ENCODE measurements at regions not wholly inside any gene's neighbourhood (a gene's known extent, or its start where the extent isn't known, plus 50 kb on each side); places are given as distances from the start of the nearest gene placed in this dataset.

DNA sequence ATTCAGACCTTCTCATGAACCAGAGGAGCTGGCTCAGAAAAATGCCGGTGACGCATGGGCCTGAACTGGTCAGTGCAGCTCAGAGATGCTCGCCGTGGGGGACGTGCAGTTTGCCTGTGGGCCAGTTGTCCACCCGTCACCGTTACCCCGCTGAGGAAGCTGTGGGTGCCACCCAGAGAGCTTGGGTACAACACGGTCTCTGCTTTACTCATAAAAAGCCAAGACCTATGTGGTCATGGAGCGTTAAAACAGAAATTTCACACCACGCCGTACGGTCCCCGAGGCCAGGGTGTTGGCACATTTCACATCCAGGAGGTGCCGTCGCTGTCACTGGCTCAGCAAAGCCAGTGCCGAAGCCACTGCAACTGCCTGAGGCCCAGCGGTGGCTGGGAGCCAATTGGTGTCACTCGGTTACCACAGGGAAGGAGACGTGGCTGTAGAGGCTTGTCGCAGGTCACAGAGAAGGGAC is 120.9 kb downstream of the METRNL start:
- TF ChIP-seq, protein P1, sequence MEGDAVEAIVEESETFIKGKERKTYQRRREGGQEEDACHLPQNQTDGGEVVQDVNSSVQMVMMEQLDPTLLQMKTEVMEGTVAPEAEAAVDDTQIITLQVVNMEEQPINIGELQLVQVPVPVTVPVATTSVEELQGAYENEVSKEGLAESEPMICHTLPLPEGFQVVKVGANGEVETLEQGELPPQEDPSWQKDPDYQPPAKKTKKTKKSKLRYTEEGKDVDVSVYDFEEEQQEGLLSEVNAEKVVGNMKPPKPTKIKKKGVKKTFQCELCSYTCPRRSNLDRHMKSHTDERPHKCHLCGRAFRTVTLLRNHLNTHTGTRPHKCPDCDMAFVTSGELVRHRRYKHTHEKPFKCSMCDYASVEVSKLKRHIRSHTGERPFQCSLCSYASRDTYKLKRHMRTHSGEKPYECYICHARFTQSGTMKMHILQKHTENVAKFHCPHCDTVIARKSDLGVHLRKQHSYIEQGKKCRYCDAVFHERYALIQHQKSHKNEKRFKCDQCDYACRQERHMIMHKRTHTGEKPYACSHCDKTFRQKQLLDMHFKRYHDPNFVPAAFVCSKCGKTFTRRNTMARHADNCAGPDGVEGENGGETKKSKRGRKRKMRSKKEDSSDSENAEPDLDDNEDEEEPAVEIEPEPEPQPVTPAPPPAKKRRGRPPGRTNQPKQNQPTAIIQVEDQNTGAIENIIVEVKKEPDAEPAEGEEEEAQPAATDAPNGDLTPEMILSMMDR (IDR thresholded peaks at IDR 0.05): no peak

DNA sequence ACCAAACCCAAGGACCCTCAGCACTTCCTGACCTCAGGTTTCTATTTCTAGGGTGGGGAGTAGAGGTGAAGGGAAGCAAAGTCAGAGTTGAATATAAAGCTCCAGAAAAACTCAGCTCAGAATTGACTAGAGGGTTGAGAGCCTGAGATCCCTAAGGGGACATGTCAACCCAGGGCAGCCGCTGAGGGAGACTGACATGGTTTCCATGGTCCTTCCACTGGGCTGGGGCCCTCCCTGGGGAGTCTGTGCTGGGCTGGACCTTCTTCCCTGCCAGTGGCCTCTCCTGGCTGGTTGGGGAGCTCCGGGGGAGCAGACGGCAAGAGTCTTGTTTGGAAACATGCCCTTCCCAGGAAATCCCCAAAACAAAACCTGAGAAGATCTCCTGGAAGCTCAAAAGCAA is 121.3 kb downstream of the METRNL start:
- TF ChIP-seq, protein P1 (IDR thresholded peaks at IDR 0.05): no peak

DNA sequence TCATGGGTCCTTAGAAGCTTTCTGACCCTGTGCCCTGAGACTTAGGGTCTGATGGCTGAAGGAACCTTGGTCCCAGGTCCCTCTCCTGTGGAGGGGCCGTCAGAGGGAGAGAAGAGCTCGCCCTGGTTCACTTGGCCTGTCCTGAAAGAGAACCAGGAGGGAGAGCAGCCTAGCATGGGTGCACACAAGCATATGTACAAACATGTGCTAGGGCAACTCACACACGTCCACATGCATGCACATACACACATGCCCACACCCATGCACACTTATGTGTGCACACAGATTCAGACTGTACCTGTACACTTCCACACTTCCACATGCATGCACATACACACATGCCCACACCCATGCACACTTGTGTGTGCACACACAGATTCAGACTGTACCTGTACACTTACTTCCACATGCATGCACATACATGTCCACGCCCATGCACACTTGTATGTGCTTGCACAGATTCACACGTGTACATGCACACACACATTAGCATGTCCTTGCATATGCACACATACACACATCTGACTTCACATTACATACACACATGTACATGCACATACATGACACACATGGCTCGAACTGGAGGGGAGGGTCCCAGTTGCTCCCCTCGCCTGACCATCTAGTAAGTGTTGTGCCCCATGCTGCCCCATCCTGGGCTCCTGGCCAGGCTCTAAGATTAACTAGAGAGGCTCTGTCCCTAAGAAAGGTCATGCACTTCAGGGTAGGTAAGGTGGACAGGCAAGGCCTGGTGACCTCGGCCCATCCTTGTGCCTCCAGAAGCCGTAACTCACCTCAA is 122.0 kb downstream of the METRNL start:
- TF ChIP-seq, protein P1 (IDR thresholded peaks at IDR 0.05): no peak

DNA sequence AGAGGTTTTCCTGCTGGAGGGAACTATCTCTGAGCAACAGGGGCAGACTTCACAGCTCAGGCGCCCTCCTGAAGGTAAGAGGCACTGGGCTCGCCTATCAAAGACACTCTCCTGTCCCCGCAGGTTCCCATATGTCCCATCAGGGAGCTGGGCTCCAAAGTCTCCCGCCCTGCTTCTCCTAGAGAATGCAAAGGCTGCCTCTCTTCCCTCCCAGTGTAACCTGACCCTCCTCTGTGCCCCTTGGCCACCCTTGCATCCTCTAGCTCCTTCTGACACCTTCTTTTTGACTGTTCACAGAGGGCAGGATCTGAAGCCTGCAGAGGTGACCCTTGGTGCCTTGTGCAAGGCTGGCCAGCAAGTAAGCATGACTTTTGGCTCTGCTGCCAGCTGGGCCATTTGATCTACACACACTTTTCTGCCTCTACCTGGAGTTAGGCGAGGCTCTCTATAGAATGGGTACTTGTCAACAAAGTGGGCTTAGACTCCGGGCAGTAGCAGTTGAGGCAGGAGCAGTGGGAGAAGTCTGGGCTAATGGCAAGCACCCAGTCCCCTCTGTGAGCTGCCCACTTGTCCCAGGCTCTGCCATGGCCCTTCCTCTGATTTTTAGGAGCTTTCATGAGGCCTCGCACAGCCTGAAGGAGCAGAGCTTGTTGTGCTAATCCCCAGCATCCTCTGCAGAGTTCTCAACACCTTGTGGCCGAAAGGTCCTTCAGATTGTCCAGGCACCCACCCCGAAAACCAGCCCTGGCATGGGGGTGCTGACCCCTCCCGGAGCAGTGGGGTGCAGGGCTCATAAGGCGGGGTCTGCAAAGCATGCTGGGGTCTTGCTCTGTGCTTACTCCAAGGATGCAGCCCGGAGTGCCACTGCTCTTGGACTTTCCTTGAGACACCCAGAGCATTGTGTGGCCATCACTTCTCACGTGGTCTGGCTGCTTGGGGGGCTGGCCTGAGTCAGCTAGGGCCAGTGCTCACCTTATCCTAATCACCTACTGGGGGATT is 122.9 kb downstream of the METRNL start:
- TF ChIP-seq, protein P1 (IDR thresholded peaks at IDR 0.05): no peak

DNA sequence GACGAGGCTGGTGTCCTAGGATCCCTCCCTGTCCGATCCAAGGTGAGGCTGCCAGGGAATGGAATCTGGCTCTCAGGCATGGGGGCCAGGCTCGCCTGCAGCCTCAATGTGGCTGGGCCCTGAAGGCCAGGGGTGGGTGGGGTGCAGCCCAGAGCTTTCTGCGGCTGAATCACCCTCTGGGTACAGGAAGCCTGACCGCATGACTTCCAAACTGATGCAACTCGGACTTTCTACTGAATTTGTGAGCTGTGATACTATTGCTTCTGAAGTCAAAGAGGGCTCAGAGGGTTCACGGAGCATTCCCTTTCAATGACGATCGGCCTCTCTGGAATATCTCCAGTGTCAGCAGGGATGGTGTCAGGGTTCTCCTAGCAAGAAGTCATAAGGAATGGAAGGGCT is 123.7 kb downstream of the METRNL start:
- TF ChIP-seq, protein P1 (IDR thresholded peaks at IDR 0.05): no peak

DNA sequence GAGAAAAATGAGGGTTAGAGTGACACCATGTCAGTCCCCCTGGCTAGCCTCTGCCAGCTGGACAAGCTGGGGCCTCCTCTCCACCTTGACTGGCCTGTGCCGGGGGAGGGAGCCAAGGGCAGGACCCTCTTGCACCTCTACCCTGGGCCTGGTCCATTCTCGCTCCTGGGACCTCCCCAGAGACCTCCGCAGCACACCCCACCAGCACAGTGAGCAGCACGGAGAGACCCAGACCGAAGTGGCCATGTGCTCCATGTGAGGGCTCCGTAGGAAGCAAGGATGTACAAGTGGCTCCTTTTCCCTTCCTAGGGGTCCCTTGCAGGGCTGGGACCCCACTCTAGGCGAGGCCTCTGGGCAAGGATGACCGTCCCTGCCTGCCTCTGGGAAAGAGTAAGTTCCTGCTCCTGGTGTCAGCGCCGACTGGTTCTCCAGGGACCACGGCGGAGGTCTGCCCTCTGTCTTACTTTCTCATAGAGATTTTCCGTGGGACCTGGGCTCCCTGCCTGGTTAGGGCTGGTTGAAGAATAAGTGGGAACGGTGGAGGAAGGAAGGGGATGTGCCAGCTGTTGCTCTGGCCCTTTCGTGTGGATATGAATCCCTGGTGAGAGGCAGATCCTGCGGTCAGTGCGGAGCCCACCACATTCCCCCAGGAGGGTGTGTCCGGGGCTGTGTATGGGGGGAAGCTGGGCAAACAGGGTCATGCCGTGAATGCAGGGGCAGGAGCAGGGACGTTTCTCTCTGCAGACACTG is 124.2 kb downstream of the METRNL start:
- TF ChIP-seq, protein P1 (IDR thresholded peaks at IDR 0.05): no peak

DNA sequence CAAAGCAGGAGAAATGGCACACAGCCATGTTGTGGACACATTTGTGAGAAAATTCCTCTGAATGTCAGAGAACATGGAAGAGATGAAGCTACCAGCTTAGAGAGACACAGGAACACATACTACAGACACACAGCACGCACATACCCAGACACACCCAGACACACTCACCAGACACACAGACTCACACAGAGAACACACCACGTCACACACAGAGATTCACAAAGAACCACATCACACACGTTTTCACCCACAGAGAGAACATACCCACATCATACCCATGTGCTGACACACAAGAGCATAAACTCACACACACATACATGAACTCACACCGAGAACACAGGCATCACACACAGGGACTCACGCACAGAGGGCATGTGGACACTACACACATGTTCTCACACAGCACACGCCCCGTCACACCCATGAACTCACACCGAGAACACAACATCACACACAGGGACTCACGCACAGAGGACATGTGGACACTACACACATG is 124.9 kb downstream of the METRNL start:
- TF ChIP-seq, protein P1 (IDR thresholded peaks at IDR 0.05): no peak

Data from LNCAP (cell line).